Choroid plexus epithelial cell (primary cell): ENCODE measurements at regions not wholly inside any gene's neighbourhood (a gene's known extent, or its start where the extent isn't known, plus 50 kb on each side); places are given as distances from the start of the nearest gene placed in this dataset.

Source experiments
- DNase-seq: peaks from one replicate; pipeline ENCODE4 v3.0.0-alpha.2; 2010; ENCODE audit warnings: low read depth
- H3K4me3 ChIP-seq: 2 replicates; pipeline ENCODE4 v1.5.1; 2011; ENCODE audit warnings: low read depth, mild to moderate bottlenecking, control low read depth, low read length, moderate library complexity
- CTCF ChIP-seq: conservative IDR thresholded peaks from 2 replicates; pipeline ENCODE4 v1.5.1; 2011; ENCODE audit warnings: low read depth, mild to moderate bottlenecking, control low read depth, inconsistent platforms, low read length, moderate library complexity

GRCh38 chr12:83197483-83197914, 510.8 kb downstream of the TMTC2 start:
- DNase-seq, result no peak
- H3K4me3 ChIP-seq, result no peak overlapping the region
- no peak for TF ChIP-seq CTCF

- DNase-seq, result no peak
- no peak overlapping the region for H3K4me3 ChIP-seq
- TF ChIP-seq CTCF, result no peak
Observed at GRCh38 chr12:83196694-83197350, 510.1 kb downstream of the TMTC2 start.

- no peak for DNase-seq
- TF ChIP-seq CTCF, result no peak
- H3K4me3 ChIP-seq, result no peak overlapping the region
Observed at GRCh38 chr12:83190631-83191390, 504.1 kb downstream of the TMTC2 start.

- no peak for DNase-seq
- H3K4me3 ChIP-seq, result no peak overlapping the region
- no peak for TF ChIP-seq CTCF
Observed at GRCh38 chr12:83186419-83186818, 499.7 kb downstream of the TMTC2 start.

GRCh38 chr12:83185241-83185640, 498.5 kb downstream of the TMTC2 start:
- TF ChIP-seq CTCF, result no peak
- DNase-seq, result no peak
- H3K4me3 ChIP-seq, result no peak overlapping the region
